ENCODE measurements at regions not wholly inside any gene's neighbourhood (a gene's known extent, or its start where the extent isn't known, plus 50 kb on each side); places are given as distances from the start of the nearest gene placed in this dataset.

- Histone ChIP-seq H3K9me2 (replicated peaks; ENCODE audit: low read depth, low read length) (no peaks in the 10 kb centered on the region), H4K20me1 (ENCODE audit: insufficient read depth, low read length, poor library complexity, severe bottlenecking) (peaks cover 41% of the 10 kb centered on the region), H2AFZ (ENCODE audit: low read length) (no peak overlapping the region), H3K4me3 (ENCODE audit: low read length, poor library complexity, severe bottlenecking) (no peak overlapping the region), H3K4me2 (ENCODE audit: low read depth, low read length, poor library complexity, severe bottlenecking) (no peak overlapping the region), H3K27me3 (ENCODE audit: insufficient read depth, low read length, poor library complexity, severe bottlenecking) (no peaks in the 10 kb centered on the region), H3K4me1 (ENCODE audit: insufficient read depth, low read length, poor library complexity, severe bottlenecking) (no peaks in the 10 kb centered on the region), H3K36me3 (ENCODE audit: insufficient read depth, low read length) (peaks cover 76% of the 10 kb centered on the region), H3F3A (ENCODE audit: low read depth) (no peaks in the 10 kb centered on the region), H3K9me3 (ENCODE audit: insufficient read depth, low read depth, low read length) (no peaks in the 10 kb centered on the region), H3K9ac (ENCODE audit: low read depth, low read length, poor library complexity, severe bottlenecking) (no peak overlapping the region), H3K79me2 (ENCODE audit: insufficient read depth, low read length) (peaks cover 47% of the 10 kb centered on the region)
- TF ChIP-seq EZH2phosphoT487 (IDR thresholded peaks at IDR 0.05; ENCODE audit: borderline replicate concordance) (no peak), CTCF (conservative IDR thresholded peaks at IDR 0.05; ENCODE audit: low read length) (no peak)
These were observed 215.1 kb downstream of the SOX4 start for GRCh38 chr6:21808551-21809242.

GRCh38 chr6:21811484-21811883 is 217.9 kb downstream of the SOX4 start:
- Histone ChIP-seq H3K27me3 (ENCODE audit: insufficient read depth, low read length, poor library complexity, severe bottlenecking) (no peaks in the 10 kb centered on the region), H3F3A (ENCODE audit: low read depth) (no peaks in the 10 kb centered on the region), H3K4me1 (ENCODE audit: insufficient read depth, low read length, poor library complexity, severe bottlenecking) (no peaks in the 10 kb centered on the region), H3K4me3 (ENCODE audit: low read length, poor library complexity, severe bottlenecking) (no peak overlapping the region), H3K9me3 (ENCODE audit: insufficient read depth, low read depth, low read length) (no peaks in the 10 kb centered on the region), H3K36me3 (ENCODE audit: insufficient read depth, low read length) (peaks cover 86% of the 10 kb centered on the region), H3K9me2 (replicated peaks; ENCODE audit: low read depth, low read length) (no peaks in the 10 kb centered on the region), H3K4me2 (ENCODE audit: low read depth, low read length, poor library complexity, severe bottlenecking) (no peak overlapping the region), H2AFZ (ENCODE audit: low read length) (no peak overlapping the region), H3K79me2 (ENCODE audit: insufficient read depth, low read length) (peaks cover 58% of the 10 kb centered on the region), H4K20me1 (ENCODE audit: insufficient read depth, low read length, poor library complexity, severe bottlenecking) (peaks cover 38% of the 10 kb centered on the region), H3K9ac (ENCODE audit: low read depth, low read length, poor library complexity, severe bottlenecking) (no peak overlapping the region)
- no peak for TF ChIP-seq EZH2phosphoT487 (IDR thresholded peaks at IDR 0.05; ENCODE audit: borderline replicate concordance)
- no peak for TF ChIP-seq CTCF (conservative IDR thresholded peaks at IDR 0.05; ENCODE audit: low read length)

GRCh38 chr6:21816231-21816630 is 222.7 kb downstream of the SOX4 start:
- no peak for TF ChIP-seq EZH2phosphoT487 (IDR thresholded peaks at IDR 0.05; ENCODE audit: borderline replicate concordance)
- TF ChIP-seq CTCF (conservative IDR thresholded peaks at IDR 0.05; ENCODE audit: low read length), result no peak

More at GRCh38 chr6:21816231-21816630, 222.7 kb downstream of the SOX4 start:
- Histone ChIP-seq H3K9me3 (ENCODE audit: insufficient read depth, low read depth, low read length) (no peaks in the 10 kb centered on the region), H3K9ac (ENCODE audit: low read depth, low read length, poor library complexity, severe bottlenecking) (no peak overlapping the region), H3K4me1 (ENCODE audit: insufficient read depth, low read length, poor library complexity, severe bottlenecking) (no peaks in the 10 kb centered on the region), H3F3A (ENCODE audit: low read depth) (no peaks in the 10 kb centered on the region), H3K36me3 (ENCODE audit: insufficient read depth, low read length) (peaks cover 68% of the 10 kb centered on the region), H3K9me2 (replicated peaks; ENCODE audit: low read depth, low read length) (no peaks in the 10 kb centered on the region), H3K4me2 (ENCODE audit: low read depth, low read length, poor library complexity, severe bottlenecking) (no peak overlapping the region), H2AFZ (ENCODE audit: low read length) (no peak overlapping the region), H3K4me3 (ENCODE audit: low read length, poor library complexity, severe bottlenecking) (no peak overlapping the region), H4K20me1 (ENCODE audit: insufficient read depth, low read length, poor library complexity, severe bottlenecking) (peaks cover 27% of the 10 kb centered on the region), H3K27me3 (ENCODE audit: insufficient read depth, low read length, poor library complexity, severe bottlenecking) (no peaks in the 10 kb centered on the region), H3K79me2 (ENCODE audit: insufficient read depth, low read length) (peaks cover 58% of the 10 kb centered on the region; the same call in 1 of the 2 replicates)

Data from Loucy (cell line).